ENCODE measurements at regions not wholly inside any gene's neighbourhood (a gene's known extent, or its start where the extent isn't known, plus 50 kb on each side); places are given as distances from the start of the nearest gene placed in this dataset.

GRCh38 chr15:39074341-39074985, 506.4 kb upstream of the THBS1 start:
- TF ChIP-seq CTCF (IDR thresholded peaks at IDR 0.05; ENCODE audit: low read depth, low read length, poor library complexity, severe bottlenecking) (no peak), EZH2phosphoT487 (IDR thresholded peaks at IDR 0.05; ENCODE audit: borderline replicate concordance, low read length) (no peak)
